GM03348 (cell line): ENCODE measurements at regions not wholly inside any gene's neighbourhood (a gene's known extent, or its start where the extent isn't known, plus 50 kb on each side); places are given as distances from the start of the nearest gene placed in this dataset.
"Not testable (repeated sequence)": the region's sequence is repeated elsewhere in the genome, so short reads cannot be mapped to it uniquely, and the experiment has no call there.

Experiments
- DNase-seq: peaks from one replicate; pipeline ENCODE4 v3.0.0; 2012; ENCODE audit warnings: low spot score

DNA sequence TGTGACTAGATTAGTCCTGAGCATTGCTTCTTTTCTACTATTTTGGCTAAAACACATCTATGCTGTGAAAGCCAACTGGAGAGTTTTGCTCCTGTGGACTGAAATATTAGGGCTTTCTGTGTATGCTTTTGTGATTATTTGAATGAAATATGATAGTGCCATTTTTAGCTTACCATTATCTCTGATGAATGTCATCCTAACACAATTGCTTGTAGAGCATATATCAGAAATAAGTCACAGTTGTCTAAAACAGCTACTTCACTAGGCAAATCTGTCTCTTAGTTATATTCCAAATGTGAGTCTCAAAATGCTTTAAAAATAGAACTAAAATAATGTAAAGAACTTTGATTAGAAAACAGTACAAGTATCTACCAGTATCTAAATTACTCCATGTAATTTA is 401.4 kb upstream of the PTCHD4 start:
- DNase-seq = no peak

DNA sequence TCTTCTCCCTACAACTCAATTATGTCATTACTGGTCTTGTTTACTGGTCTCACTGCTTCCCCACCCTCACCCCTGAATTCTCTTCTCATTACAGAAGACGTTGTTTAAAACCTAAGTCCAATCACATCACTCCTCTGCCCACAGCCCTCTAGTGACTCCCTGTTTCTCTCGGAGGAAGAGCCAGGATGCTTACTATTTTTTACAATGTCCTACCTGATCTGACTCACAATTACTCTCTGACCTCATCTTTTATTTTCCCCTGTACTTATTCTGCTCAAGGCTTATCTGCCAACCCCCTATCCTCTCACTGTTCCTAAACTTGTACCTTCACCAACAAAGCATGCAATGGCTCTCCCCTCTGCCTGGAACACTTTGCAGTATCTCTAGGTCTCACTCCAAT is 400.4 kb upstream of the PTCHD4 start:
- no peak for DNase-seq

- no peak for DNase-seq
Measured at GRCh38 chr6:48505621-48506020, 394.6 kb upstream of the PTCHD4 start.

DNA sequence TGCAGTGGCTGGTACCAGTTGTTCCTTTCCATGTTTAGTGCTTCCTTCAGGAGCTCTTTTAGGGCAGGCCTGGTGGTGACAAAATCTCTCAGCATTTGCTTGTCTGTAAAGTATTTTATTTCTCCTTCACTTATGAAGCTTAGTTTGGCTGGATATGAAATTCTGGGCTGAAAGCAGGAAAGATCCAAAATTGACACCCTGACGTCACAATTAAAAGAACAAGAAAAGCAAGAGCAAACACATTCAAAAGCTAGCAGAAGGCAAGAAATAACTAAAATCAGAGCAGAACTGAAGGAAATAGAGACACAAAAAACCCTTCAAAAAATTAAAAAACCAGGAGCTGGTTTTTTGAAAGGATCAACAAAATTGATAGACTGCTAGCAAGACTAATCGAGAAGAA is 382.4 kb upstream of the PTCHD4 start:
- not testable (repeated sequence) for DNase-seq

DNA sequence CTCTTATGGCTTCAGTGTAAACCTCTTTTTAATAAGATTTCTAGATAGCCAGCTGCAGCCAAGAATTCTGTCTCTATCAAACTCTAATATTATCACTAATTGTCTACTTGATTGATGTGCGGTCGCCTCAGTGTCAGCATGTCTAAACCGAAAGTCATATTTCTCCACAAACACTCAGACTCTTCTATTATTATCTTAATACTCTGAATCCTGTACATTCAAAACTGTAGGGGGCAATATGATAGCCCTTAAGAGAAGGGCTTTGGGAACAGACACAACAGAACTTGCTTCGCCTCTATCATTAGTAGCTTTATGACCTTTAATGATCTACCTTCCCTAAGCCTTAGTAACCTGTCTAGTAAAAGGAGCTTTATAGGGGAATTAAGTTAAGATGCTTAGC is 379.7 kb upstream of the PTCHD4 start:
- no peak for DNase-seq

GRCh38 chr6:48486876-48487275 is 375.9 kb upstream of the PTCHD4 start:
- no peak for DNase-seq

- no peak for DNase-seq
Measured at GRCh38 chr6:48486373-48486772, 375.4 kb upstream of the PTCHD4 start.

DNA sequence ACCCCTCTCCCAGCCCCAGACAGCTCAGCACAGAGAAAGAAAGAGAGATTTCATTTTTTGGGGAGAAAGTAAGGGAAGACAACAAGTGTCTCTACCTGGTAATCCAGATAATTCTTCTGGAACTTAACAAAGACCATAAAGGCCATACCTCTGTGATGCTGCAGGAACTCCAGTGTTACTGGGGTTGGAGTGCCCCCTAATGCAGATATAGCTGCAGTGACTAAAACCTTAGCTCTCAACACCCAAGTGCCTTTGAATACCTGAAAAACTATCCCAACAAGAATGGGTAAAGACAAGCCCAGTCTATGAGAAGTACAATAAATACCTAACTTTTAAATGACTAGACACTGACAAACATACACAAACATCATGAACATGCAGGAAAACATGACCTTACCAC is 365.3 kb upstream of the PTCHD4 start:
- DNase-seq = no peak

GRCh38 chr6:48475275-48475674 is 364.3 kb upstream of the PTCHD4 start:
- no peak for DNase-seq

- DNase-seq = no peak
Measured at GRCh38 chr6:48474830-48475229, 363.8 kb upstream of the PTCHD4 start.

DNA sequence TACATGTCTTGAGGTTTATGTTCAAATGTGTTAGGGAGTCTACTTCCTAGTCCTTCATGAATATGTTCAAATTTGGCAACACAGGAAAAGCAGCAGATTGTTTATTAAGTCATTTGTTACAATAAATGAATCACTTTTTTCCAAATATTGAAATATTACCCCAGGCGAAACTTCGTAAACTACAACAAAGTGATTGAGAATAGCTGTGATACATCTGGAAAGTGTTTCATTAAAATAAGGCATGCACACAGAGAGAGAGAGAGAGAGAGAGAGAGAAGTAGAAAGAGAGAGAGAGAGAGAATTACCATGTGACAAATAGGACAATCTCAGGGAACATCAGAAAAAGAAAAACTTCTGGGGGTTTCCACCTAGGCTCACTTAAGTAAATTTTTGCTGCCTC is 363.1 kb upstream of the PTCHD4 start:
- DNase-seq = no peak

GRCh38 chr6:48472535-48472934 is 361.5 kb upstream of the PTCHD4 start:
- no peak for DNase-seq

GRCh38 chr6:48472091-48472490 is 361.1 kb upstream of the PTCHD4 start:
- no peak for DNase-seq

DNA sequence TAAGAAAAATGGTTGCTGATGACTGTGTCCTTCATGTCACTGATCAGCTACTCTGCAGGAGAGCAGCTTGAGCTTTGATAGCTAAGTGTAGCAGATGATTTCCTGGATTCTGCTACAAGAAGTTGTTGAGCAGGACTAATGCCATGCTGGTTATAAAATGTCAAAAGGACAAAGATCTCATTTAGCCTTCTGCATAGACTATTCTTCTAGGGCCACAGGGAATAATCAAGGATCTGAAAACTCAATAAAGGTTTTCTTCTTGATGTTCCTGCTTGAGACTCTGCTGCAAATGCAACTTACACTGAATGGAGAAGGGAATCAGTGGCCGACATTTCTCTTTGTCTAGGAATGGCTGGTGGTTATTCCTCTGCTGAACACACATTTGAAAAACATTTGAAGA is 360.3 kb upstream of the PTCHD4 start:
- DNase-seq = no peak

DNA sequence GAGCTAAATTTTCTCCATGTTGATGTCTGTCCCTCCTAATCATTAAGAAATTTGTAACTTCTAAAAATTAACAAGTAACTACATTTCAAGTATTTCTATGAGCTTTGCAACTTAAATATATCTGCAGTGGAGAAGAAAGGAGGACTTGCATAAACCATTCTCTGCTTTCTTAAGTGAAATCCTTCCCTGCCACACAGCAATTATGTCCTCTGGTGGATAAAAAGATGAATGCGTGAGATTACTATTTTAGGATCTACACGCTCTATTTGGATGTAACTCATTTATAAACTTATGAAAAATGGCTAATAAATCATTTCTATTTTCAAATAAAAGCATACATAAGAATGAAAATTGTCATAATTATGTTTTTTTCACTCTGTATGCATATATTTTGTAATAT is 338.0 kb upstream of the PTCHD4 start:
- DNase-seq = no peak

DNA sequence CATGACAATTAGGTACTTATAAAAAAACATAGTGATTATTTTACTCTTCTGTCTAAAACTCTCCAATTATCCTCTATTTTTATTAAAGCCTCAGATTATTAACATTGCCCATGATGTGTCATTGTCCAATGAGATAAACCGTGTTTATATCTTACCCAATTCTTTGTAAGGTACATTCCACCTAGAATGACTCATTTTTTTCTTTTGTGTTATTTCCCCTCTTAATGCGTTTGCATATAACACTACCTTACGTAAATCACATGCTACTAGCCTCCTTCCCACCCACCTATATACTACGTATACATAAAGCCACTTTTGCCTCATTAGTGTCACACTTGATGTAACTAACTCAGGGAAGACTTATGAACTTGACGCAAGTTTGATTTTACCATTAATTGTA is 336.3 kb upstream of the PTCHD4 start:
- DNase-seq = no peak

GRCh38 chr6:48429610-48430009 is 318.6 kb upstream of the PTCHD4 start:
- no peak for DNase-seq

GRCh38 chr6:48429021-48429420 is 318.0 kb upstream of the PTCHD4 start:
- no peak for DNase-seq

DNA sequence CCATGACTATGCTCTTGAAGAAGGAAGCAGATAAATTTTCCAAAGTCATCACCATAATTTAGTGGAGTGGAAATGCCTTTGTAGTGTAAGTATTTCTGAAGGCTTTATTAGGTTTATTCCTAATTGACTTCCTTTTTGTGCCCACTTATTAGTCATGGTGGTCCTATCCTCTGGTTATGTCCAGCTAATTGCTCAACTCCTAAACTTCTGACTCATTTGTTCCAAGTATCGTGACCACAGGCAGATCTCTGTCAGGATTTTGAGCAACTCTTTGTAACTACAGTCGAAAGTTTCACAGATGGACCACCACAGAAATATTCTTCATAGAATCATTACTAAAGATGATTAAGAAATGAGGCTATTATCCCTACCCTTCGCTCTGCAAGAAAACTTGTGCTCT is 315.6 kb upstream of the PTCHD4 start:
- DNase-seq = no peak

- DNase-seq = no peak
Measured at GRCh38 chr6:48423640-48424365, 312.8 kb upstream of the PTCHD4 start.

DNA sequence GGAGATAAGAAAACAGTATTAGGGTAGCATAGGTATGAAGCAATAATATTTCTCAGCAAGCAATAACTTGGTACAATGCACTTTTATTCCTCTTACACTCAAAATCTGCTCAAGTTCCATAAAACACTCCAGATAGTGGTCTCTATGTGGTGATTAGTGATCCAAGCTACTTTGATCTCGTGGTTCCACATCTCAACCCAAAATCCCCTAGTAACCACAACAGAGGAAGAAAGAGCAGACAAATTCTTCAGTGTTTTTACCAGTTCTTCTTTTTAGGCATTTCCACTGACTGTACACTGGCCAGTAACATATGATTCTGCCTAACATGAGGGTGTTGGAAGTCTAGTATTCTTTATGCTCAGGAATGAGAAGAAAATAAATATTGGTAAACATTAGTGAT is 309.0 kb upstream of the PTCHD4 start:
- no peak for DNase-seq

DNA sequence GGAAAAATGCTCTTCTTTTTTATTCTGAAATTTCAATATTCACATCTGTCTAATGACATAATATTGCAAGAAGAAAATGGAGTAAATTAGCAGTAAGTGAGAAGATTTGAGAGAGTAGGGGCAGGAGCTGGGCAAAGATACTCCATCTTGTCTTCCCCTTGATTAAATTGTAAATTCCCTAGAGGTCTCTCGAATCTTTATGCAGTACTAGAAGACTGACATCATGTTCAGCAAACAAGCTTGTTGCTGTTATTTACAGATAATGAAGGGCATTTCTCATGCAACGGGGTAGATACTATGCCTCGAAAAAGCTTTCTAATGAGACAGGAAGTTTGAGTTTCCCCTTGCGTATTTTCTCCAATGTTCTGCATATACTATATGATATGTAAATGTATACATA is 306.9 kb upstream of the PTCHD4 start:
- DNase-seq = no peak

DNA sequence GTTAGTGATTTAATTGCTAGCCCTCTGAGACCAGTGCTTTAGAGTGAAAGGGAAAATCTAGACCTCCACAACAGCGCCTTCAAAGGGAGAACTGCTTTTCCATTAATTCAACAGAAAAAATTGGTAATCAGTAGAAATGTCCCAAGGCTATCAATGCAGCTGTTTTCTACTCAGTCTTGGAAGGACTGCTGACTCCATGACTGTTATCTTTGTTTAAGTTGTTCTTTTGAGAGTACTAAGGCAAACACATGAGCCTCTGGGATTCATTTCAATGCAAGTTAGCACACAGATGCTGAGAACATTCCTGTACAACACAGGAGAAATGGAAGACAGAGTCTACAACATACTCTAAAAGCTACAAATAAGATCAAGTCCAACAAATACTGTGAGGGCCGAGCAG is 301.7 kb upstream of the PTCHD4 start:
- DNase-seq = no peak

GRCh38 chr6:48404927-48405326 is 293.9 kb upstream of the PTCHD4 start:
- DNase-seq = no peak

- no peak for DNase-seq
Measured at GRCh38 chr6:48403587-48403986, 292.6 kb upstream of the PTCHD4 start.
